CD4-positive, alpha-beta T cell treated with Interleukin-4 for 1 hour (primary cell): ENCODE measurements at regions not wholly inside any gene's neighbourhood (a gene's known extent, or its start where the extent isn't known, plus 50 kb on each side); places are given as distances from the start of the nearest gene placed in this dataset.
A peak's percentile ranks its signal among the peaks of the same experiment; 100 is the strongest.

Experiments
- DNase-seq, 2 donors: peaks; one replicate each; pipeline ENCODE4 v3.0.0-alpha.2; 2020 to 2022

DNA sequence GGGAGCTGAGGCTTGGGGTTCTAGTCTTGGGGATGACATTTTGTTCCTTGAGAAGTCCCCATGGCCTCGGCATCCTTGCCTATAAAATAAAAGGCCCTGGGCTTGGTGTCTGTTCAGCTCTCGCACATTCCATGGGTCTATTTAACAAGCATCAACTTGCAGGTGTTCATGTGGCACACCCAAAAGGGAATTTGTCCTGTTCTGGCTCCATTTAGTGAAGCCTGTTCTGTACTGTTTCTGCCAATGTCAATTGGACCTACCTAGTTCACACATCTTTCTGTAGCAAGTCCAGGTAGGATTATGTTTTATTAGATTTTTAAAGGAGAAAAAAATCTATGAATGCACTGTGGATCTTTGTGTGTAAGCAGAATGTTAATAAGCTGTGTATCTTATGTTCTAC is 262.0 kb downstream of the HIVEP2 start:
- DNase-seq = no peak

DNA sequence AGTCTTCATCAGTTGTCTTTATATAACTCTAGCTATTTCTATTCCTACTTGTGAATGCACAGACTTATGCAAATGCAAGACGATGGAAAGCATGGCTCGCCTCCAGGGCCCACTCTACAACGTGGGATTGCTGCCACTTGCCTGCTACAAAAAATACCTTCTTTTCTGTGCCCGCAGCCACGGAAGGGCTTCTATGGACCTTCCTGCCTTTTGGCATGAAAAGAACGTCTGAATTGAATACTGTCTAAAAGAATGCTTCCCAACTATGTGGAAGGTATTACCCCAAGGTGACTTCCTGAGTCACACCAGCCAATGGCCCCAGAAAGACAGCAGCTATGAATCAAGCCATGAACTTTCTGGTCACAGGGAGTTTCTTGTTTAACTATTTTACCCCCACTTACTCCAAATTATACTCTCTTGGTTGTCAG is 261.2 kb downstream of the HIVEP2 start:
- no peak for DNase-seq

DNA sequence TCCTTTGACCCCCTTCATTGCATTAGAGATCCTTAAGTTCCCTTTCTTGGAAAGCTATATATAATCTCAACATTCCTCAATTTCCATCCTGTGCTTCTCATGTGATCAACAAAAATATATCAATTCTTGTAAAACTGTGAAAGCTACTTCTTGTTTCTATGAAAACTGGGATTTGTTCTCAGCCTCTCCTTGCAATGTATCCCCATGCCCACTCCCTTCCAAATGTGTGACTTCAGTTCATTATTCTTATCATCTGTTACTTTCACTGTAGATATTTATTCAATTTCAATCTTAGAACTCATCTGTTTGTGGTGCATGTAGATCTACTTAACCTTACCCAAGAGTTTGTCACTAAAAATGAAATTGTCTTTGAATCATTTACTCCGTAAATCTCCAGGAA is 260.6 kb downstream of the HIVEP2 start:
- DNase-seq = no peak

DNA sequence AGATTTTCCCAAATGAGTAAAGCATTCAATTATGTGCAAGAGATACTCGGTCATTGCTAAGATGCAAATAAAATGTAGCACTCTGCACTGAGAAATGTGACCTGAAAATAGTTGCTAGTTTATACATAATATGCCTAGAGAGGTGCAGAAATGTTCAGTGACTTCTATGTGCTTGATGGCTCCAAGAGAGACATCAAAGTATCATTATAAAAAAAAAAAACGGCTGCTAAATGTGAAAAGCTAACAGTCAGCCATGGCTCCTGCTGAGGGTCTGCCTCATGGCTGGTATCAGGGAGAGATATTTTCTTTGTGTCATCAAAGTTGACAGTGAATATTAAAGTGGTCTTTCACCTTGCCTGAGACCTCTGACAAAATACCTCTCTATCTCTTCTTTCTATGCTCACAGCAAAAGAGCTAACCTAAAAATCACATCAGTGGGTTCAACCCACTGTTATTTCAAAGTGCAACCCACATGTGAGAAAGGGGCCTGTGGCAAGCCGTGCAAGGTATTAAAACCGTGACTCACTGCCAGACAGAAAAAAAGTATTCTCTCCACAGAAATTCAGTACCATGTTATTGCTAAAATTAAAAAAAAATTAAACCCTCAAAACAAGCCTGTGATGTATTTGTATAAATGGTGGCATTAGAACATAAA is 259.0 kb downstream of the HIVEP2 start:
- peak in 1 of 2 donors; percentile 19 for DNase-seq

DNA sequence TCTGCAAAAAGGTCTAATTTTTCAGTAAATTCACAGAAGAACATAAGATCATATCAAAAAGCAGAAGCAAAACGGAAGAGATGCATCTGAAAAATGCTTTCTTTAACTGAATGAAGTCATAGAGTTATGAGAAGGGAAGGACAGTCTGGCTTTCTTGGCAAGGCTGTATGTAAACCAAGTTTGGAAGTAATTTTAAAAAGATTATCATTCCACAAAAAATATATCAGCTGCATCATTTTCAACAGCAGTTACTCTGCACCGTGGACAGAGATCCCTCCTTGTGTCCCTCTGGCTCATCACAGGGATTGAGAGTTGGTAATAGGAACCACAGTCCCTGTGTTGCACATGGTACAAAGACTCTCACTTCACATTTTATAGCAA is 258.5 kb downstream of the HIVEP2 start:
- DNase-seq = no peak

DNA sequence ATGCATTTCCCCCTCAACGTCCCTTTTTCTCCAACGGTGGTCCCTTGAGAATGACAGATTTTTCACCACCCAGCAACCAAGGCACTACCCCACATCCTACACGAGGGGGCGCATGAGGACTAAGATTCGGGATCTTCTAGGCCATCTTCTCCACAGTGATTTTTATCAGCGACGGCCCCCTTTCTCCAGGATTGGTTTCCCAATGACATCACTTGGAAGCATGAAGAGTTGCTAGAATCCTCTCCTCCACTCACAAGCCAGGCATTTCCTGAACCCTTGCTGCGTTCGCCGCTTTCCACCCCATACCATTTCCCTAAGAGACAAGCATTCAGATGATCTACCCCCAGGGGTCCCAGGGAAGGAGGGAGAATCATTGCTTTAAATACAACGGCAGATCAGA is 252.0 kb downstream of the HIVEP2 start:
- peak; percentile 63 to 67 for DNase-seq

DNA sequence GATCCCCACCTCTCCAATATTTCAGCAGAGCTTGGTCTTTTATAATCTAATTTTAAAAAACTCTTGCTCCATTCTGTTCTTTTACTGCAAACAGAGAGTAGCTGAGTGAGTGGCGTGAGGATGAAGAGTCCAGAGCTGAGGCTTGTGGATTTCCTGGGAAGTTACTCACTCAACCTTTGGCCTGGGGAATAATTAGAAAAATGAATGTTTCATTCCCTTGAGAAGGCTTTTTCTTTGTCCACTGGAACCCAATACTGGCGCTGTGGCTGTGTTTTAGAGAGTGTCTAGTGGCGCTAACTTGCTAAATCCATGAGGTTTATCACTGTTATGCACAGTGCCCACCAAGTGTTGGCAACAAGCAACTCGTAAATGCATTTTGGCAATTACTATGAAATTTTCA is 251.5 kb downstream of the HIVEP2 start:
- no peak for DNase-seq

DNA sequence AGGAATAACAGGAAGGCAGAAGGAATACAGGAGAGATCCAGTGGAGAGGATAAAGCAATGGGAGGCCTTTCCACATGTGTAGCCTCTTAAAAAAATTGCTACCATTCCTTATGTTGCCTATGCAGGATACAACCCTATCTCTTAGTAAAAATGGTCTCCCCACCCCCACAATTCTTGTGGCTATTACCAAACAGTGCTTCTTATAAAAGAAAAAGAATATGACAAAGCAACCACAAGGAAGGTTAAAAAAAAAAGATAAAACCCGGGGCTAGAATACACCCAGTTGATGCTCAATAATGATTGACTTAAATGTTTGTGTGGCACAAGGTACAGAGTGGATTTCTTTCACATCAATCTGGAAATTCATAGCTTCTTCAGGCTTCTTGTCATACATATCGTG is 250.9 kb downstream of the HIVEP2 start:
- DNase-seq = no peak

DNA sequence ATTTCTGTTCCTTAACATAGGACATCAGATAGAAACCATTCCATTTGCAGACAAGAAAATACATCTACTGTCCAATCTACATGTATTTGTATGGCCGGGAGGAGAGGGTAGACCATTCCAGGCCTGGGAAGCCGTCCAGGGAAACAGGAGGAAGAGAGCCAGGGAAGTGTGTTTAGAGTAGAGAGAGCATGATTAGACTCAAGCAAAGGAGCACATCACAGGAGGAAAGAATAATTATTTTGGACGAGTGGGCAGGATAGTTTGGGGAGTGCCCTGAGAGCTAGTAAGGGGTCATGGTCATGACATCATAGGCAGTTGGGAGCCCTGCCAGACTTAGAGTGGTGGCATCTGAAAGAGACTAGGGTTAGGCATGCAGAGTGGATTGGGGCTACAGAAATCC is 250.0 kb downstream of the HIVEP2 start:
- DNase-seq = no peak

DNA sequence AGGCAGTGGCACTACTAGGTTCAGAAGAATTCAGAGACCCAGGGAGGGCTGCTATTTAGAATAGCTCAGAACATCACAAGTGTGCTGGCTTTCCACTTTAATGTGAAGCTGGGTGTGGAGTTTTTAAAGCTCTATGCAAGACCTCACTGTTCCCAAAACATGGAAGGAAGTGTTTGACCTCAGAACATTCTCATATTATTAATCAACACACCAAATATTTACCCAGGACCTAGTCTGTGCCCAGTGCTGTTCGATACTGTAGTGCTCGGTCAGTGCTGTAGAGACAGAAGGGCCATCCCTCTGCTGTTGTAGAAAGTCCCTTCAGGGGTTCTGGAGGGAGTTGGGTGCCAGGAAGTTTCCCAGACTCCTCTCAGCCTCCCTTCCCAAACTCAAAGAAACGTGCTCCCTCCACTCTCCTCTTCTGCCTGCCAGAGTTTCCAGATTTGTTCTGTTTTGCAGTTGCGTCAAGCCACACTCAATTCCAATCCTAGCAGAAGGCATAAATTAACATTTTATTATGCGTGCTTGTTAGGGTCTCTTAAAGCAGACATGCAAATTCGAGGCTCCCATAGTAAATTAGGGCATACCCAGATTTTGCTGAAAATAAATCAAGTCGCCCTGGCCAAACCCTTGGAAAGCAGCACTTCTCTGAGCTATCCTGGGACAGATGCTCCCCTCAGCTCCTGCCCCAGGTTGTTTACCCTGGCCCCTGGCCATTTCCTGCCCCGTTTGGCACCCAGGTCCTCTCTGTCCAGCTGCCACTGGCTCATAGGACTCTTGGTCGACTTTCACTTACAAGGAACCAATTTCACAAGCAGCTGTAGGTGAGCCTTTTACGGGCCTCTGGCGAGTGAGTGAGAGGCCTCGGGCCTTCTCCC is 248.6 kb downstream of the HIVEP2 start:
- DNase-seq = no peak

DNA sequence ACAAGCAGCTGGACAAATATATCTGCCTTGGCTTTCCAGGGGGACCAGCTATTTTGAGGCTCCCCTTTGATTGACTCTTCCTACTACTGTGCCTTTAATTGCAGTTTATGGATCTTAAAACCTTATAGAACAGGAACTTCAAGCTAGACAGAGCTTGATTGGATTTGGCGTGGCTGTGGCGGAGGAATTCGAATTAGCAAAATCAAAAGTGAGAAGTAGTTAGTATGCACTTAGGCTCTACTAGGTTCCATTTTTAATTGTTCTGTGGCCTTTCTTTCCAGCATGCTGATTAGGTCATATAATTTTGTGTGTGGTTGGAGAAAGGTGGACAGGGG is 248.0 kb downstream of the HIVEP2 start:
- no peak for DNase-seq

DNA sequence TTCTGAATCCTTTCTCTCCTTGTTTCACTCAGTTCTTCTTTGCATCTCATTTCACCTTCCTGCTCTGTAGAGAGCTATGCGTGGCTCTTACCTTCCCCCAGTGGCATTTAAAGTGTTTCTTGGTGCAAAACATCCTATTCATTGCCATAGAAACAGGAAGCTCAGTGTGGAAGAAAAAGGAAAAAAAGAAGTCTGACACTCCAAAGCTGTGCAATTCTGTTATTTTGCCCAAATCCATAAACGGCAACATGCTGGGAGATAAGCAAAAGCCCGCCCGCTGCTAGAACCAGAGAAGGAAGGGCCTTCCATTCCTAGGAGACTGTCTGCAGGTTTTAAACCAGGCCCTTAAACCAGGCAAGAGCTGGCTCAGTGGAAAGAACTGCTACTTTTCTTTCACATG is 247.1 kb downstream of the HIVEP2 start:
- no peak for DNase-seq

DNA sequence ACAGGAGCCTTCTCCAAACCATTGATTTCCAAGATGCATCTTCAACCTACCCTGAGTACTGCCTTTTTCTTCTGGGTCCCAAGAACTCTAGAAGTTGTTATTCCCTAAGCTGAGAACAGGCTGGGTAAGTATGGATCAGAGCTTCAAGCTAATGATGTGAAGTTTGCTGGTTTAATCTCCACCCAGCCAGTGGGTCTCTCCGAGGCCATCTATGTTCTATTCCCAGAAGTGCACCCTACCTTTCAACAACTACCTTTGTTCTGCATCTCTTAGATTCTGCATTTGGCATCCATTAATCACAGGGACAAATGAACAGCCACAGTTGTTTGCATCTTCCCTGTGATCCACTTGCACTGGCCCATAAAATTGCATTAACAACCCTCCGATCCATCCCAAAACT is 246.2 kb downstream of the HIVEP2 start:
- DNase-seq = no peak

DNA sequence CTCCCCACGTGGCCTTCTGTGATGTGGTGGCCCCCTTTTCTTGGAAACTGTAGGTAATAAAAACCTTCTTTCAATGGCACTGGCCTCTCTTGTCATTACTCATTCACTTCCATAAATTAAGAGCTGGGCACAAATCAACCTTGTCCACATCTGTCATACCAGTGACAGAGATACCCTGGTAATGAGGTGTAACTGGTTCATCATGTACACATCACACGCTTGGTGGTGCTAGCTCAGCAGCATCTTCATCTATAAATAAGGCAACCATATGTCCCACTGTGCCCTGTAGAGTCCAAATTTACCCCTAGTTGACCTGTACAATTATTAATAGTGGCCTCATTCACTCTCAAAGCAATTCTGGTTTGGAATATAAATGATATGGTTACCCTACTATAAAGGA is 245.6 kb downstream of the HIVEP2 start:
- no peak for DNase-seq

DNA sequence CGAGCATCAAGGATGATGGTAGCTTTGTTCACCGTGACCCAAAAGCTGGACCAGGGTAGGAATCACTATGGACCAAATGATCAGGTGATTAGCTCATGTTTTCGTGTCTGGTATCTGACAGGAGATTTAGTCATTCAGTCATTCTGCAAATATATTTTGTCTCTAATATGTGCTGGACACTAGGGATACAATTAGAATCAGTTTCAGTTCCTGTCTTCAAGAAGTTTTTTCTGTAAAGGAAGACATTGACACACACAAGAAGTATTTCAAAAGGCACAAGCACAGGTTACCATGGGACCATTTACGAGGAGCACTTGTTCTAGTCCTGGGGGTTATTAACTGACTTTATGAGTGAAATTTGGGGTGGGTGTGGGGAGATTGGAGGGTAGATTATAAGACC is 244.9 kb downstream of the HIVEP2 start:
- no peak for DNase-seq

DNA sequence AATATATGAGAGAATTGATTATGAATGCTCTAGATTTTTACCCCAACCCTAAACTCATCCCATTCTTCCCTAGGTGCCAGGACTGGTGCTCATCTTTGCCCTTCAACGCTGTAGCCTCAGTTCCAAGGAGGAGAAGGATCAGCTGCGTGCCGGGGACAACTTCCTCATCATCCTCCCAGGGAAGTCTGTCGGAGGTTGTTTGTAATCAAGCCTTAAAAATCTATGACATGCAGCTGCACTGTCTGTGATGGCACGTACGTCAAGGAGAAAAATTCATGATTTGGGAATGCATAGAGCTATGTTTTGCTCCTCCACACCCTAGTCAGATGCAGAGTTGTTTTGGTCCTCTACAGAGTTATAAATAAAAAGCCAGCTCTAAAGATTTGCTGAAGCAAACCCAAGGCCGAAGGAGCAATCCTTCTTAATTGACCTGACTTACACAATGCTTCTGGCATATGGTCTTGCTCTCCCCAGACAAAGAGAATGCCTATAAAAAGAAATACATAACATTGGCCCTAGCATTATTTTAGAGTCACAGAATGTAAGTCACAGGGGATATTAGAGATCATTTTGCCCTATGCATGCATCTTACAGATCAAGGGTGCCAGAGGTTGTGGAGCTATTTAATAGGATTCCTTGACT is 244.2 kb downstream of the HIVEP2 start:
- DNase-seq = no peak
